Cardiac fibroblast (primary cell): ENCODE measurements at regions not wholly inside any gene's neighbourhood (a gene's known extent, or its start where the extent isn't known, plus 50 kb on each side); places are given as distances from the start of the nearest gene placed in this dataset.
A peak's percentile ranks its signal among the peaks of the same experiment; 100 is the strongest.

Source experiments
- DNase-seq, 2 donors: peaks; one replicate each; pipeline versions ENCODE4 v3.0.0 to v3.0.0-alpha.2; 2010; ENCODE audit warnings: low read depth in 2 of 2
- H3K4me3 ChIP-seq, 2 donors: replicated peaks in 1 of 2; 1 replicate in 1 of 2; 2 replicates in 1 of 2; pipeline ENCODE4 v1.5.1; 2011; ENCODE audit warnings: low read depth in 2 of 2, low read length in 2 of 2, mild to moderate bottlenecking in 2 of 2, moderate library complexity in 1 of 2
- TF ChIP-seq, protein P1 (sequence below): IDR thresholded peaks from one replicate; pipeline ENCODE4 v1.5.1; 2011; ENCODE audit warnings: low read depth, mild to moderate bottlenecking, low read length, inconsistent platforms

- H3K4me3 ChIP-seq, result no peak overlapping the region
- peak in 1 of 2 donors; percentile 51 for DNase-seq
- TF ChIP-seq, protein P1, sequence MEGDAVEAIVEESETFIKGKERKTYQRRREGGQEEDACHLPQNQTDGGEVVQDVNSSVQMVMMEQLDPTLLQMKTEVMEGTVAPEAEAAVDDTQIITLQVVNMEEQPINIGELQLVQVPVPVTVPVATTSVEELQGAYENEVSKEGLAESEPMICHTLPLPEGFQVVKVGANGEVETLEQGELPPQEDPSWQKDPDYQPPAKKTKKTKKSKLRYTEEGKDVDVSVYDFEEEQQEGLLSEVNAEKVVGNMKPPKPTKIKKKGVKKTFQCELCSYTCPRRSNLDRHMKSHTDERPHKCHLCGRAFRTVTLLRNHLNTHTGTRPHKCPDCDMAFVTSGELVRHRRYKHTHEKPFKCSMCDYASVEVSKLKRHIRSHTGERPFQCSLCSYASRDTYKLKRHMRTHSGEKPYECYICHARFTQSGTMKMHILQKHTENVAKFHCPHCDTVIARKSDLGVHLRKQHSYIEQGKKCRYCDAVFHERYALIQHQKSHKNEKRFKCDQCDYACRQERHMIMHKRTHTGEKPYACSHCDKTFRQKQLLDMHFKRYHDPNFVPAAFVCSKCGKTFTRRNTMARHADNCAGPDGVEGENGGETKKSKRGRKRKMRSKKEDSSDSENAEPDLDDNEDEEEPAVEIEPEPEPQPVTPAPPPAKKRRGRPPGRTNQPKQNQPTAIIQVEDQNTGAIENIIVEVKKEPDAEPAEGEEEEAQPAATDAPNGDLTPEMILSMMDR, result no peak
Measured at GRCh38 chr6:139920027-139920775, 545.8 kb upstream of the CITED2 start.

DNA sequence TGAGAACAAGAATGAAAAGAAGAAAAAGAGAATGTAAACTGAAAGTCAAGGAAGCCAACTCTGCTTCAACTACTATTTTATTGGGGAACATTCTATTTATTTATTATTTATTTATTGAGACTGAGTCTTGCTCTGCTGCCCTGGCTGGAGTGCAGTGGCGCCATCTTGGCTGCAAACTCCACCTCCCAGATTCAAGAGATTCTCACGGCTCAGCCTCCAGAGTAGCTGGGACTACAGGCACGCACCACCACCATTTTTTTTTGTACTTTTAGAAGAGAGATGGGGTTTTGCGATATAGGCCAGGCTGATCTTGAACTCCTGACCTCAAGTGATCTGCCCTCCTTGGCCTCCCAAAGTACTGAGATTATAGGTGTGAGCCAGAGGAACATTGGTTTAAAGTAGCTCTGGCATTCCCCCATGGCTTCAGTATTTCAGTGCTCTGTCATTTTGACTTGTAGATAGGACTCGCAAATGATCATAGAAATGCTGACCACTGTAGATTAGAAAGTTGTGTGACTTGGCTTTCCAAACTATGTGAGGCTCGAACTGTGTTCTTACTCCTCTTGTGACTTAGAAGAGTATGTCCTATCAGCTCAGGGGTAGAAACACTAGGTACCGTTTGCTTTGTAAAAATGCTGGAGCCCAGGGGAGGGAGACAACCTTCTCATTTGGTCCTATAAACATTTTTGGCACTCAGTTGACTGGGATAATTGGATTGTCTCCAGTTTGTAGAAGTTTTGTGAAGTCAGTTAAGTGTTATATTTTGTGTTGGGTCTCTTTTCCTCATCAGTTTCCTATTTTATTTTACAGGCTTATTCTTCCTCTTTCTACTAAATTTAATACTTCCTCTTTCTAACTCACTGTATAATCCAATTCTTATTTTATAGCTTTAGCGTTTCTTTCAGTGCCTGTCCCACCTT, 544.9 kb upstream of the CITED2 start:
- TF ChIP-seq, protein P1, result no peak
- no peak for DNase-seq

DNA sequence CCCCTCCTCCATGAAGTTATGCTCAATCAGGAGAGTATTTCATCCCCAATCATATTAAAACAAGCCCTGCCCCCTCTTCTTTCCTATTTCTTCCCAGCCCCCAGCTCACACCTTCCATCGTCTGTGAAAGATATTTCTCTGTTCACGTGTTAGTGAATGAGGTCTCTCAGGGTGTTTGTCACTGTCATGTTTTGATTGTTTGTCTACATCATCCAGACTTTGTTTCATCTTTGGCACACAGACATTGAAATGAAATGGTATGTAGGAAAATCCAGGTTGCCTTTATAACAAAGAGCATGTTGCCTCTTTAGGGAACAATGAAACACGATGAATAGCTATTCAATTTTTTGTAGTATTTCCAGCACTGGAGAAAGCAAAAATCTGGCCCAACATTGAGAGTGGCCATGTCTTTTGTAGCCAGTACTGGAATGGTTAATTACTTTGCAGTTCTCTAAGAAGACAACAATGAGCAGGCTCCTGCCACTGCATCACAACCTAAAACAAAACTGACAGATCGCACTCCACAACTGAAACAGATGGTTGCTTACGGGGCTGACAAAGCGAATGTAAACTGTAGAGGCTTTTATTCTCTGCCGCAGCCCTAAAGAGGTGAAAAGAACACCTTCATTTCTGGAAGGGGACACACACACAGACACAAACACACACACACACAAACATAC, 543.6 kb upstream of the CITED2 start:
- TF ChIP-seq, protein P1, result no peak
- no peak overlapping the region for H3K4me3 ChIP-seq
- DNase-seq, result no peak

More for the DNA sequence above, 544.9 kb upstream of the CITED2 start:
- no peak overlapping the region for H3K4me3 ChIP-seq

- no peak for DNase-seq
- no peak overlapping the region for H3K4me3 ChIP-seq
- TF ChIP-seq, protein P1, result no peak
Measured at GRCh38 chr6:139914910-139915309, 540.5 kb upstream of the CITED2 start.

DNA sequence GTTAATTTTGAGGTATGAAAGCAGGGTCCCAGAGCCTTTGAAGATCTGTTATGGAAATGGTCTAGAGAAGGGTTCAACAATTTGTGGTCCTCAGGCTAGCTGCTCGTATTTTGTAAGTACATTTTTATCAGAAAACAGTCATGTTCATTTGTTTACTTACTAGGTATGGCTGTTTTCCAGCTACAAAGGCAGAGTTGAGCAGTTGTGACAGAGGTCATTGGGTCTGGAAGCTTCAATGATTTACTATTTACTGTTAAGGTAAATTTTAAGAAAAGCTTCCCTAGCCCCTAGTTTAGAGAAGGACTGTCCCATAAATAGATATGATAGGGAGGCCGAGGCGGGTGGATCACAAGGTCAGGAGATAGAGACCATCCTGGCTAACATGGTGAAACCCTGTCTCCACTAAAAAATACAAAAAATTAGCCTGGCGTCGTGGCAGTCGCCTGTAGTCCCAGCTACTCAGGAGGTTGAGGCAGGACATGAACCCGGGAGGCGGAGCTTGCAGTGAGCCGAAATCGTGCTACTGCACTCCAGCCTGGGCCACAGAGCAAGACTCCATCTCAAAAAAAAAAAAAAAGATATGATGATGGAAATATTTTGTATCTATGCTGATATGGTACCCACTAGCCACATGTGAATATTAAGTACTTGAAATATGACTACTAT, 538.4 kb upstream of the CITED2 start:
- H3K4me3 ChIP-seq, result no peak overlapping the region
- TF ChIP-seq, protein P1, result no peak

GRCh38 chr6:139909992-139910391, 535.5 kb upstream of the CITED2 start:
- H3K4me3 ChIP-seq, result no peak overlapping the region
- TF ChIP-seq, protein P1, result no peak
- DNase-seq, result no peak

More for the DNA sequence above, 538.4 kb upstream of the CITED2 start:
- DNase-seq, result peak in 1 of 2 donors; percentile 8
